ENCODE measurements at regions not wholly inside any gene's neighbourhood (a gene's known extent, or its start where the extent isn't known, plus 50 kb on each side); places are given as distances from the start of the nearest gene placed in this dataset.

DNA sequence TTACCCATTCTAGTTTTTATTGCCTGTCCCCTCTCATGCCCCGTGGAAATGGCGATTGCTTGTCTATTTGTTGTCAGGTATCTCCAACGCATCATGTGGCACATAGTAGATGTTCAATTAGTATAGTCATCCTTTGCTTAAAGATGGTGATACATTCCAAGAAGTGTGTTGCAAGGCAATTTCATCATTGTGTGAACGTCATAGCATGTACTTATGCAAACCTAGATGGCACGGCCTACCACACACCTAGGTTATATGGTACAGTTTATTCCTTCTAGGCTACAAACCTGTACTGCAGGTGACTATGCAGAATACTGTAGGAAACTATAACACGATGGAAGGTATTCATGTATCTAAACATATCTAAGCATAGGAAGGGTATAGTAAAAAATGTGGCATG is 163.9 kb upstream of the DAPK1 start:
- Histone ChIP-seq H3K27ac (no peak overlapping the region), H3K4me3 (no peak overlapping the region)

- H3K27ac ChIP-seq, result no peak overlapping the region
These were observed 163.3 kb upstream of the DAPK1 start for GRCh38 chr9:87334366-87334765.

GRCh38 chr9:87336407-87336806 is 161.3 kb upstream of the DAPK1 start:
- H3K27ac ChIP-seq, result no peak overlapping the region
- H3K4me3 ChIP-seq, result no peak overlapping the region

More at GRCh38 chr9:87334366-87334765, 163.3 kb upstream of the DAPK1 start:
- H3K4me3 ChIP-seq, result no peak overlapping the region

DNA sequence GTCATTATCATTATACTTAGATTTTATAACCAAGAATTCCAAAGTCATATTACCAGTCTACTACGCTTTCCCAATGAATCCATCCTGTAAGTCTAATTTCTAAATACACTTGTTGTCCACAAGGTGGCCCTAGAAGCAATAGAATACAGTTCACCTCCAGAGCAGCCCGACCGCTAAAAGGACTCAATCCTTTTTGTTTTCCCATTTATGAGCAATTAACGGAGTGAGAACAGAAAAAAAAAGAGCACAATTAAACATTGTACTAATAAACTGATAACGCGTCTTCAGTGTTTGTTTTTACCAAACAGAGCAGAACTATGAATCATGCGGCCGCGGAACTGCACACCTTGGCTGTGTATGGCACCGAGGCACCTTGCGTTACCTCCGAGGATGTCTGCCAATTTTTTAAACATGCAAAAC is 160.7 kb upstream of the DAPK1 start:
- Histone ChIP-seq H3K4me3 (peak overlapping the region in 2 of 7 experiments; percentile 15 to 31), H3K27ac (no peak overlapping the region)

DNA sequence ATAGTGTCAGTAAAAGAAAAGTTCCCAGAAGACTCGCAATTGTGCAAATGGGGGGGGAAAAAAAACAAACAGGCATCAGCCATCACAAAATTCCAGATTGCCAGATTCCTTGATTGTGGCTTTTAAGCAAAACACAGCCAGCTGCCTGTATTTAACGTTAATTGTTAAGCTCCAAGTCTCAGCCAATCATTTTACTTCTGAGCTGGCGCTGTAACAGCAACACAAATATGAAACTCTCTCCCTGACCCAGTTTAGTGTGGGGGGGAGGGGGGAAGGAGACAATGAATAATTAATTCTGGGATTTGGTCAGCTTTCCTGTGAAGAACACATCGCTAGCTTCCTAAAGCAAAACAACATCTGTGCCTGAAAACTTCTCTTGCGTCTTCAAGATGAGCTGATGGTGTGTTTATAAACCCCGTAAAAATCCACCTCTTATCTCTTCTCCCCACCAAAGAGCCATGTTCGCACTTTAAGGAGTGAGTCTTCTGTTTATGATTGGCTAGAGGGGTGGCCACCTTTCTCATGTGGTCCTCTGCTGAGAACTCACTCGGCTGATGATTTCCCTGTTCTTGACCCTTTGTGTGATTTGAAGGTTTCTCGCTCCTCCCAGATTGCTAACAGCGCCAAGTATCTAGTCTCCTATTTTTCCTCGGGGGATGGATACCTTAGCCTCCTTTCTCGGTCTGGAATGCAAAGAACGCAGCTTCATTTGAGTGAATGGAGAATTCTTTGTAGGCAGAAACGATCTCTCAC is 160.2 kb upstream of the DAPK1 start:
- H3K27ac ChIP-seq, result peak overlapping the region in 1 of 21 experiments; percentile 17
- H3K4me3 ChIP-seq, result peak overlapping the region in 2 of 7 experiments; percentile 15 to 31

DNA sequence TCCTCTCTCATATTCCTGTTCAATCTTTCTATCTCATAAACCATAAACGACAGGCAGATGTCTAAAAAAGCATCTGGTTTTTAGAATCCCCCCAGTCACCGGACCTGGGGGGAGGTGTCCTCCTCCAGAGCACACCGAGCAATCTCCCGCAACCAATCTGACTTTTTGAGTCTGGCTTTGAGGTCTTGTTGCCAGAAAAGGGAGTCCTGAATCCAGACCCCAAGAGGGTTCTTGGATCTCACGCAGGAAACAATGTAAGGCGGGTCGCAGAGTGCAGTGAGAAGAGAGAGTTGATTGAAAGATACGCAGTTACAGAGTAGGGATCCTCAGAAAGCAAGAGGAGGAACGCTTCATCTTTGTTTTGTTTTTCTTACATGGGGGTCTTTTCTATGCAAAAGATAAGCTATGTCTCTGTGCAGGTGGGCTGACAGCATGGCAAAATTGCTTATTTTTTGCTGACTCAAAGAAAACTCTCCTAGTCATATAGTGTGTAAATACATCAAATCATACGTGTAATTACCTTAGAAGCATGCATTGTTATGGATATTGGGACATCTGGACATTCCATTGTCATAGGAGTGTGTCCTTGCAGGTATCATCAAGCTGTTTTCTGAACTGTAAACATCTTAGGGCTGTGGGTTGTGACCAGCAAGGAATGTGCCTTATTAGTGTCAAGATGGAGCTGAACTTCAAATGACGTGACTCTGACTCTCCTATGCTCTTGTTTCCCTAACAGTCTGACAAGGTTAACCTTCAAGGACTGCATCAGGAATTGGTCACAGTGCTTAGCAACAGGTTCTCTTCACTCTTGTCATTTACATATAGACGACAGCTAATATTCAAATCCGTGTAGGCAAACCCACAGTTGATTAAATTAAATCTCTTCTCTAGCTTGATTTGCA is 159.3 kb upstream of the DAPK1 start:
- Histone ChIP-seq H3K4me3 (no peak overlapping the region), H3K27ac (no peak overlapping the region)

GRCh38 chr9:87340391-87340790 is 157.3 kb upstream of the DAPK1 start:
- H3K4me3 ChIP-seq, result no peak overlapping the region
- H3K27ac ChIP-seq, result no peak overlapping the region

DNA sequence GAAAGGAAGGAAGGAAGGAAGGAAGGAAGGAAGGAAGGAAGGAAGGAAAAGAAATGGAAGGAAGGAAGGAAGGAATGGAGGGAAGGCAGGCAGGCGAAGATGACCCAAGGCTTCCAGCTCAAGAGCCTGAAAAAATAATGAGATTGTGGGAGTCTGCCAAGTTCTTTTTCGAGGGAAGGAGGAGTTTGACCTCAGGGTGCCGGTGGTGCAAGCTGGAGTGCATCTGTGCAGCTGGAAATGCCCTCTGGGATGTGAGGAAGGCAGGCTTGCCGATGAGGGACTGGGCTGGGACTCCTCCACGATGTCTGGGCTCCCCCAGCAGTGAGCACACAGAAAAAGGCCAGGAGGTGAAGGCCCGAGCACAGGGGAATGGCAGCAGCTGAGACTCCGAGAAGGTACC is 154.9 kb upstream of the DAPK1 start:
- Histone ChIP-seq H3K27ac (peak overlapping the region in 1 of 21 experiments; percentile 14), H3K4me3 (no peak overlapping the region)

GRCh38 chr9:87343816-87344430 is 153.7 kb upstream of the DAPK1 start:
- Histone ChIP-seq H3K4me3 (no peak overlapping the region), H3K27ac (no peak overlapping the region)

DNA sequence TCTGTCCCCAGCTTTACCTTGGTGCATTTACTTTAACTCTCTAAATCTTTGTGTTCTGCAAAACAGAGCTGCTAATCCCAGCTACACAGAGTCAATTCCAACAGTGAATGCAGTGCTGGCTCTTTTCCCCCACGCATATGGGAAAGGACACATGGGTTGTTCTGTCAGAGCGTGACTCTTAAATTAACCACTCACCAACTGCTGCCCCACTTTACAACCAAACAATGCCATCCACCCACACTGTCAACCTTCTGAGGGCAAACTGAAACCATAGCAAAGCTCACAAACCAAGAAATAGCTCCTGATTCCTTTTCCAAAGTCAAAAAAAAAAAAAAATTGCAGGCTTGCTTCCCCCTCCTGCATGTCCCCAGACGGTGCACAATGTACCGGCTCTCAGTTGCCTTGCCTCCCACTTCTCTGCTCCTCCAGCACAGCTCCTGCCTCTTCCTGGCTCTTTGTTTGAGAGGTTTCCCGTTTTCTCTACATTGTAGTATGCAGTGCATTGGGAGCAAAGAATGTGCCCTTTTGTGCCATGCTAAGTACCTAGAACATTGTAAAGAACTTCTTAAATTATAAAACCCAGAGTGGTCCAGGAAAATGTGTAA is 151.5 kb upstream of the DAPK1 start:
- Histone ChIP-seq H3K4me3 (no peak overlapping the region), H3K27ac (no peak overlapping the region)

DNA sequence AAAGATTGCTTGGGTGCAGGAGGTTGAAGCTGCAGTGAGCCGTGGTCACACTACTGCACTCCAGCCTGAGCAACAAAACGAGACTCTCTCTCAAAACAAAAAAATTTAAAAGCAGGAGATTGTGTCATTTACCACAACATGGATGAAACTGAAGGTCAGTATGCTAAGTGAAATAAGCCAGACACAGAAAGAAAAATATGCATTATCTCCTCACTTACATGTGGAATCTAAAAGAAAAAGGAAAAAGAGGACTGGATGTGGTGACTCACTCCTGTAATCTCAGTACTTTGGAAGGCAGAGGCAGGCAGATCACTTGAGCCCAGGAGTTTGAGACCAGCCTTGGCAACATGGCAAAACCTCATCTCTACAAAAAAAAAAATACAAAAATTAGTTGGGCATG is 146.8 kb upstream of the DAPK1 start:
- H3K27ac ChIP-seq, result no peak overlapping the region
- no peak overlapping the region for H3K4me3 ChIP-seq

DNA sequence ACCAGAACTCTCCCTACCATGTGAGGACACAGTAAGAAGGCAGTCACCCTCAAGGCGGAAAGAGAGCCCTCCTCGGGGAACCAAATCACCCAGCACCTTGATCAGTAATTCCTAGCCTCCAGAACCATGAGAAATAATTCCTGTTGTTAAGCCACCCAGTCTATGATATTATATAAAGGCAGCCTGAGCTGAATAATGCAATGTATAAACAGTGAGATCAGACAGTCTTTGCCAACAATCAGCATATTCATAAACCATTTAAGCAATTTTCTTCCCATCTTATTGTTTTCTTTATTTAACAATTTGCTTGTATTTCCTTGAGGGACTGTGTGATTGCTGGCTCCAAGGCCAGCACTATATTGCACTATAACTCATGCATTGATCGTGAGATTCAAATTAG is 144.4 kb upstream of the DAPK1 start:
- no peak overlapping the region for H3K27ac ChIP-seq
- no peak overlapping the region for H3K4me3 ChIP-seq

DNA sequence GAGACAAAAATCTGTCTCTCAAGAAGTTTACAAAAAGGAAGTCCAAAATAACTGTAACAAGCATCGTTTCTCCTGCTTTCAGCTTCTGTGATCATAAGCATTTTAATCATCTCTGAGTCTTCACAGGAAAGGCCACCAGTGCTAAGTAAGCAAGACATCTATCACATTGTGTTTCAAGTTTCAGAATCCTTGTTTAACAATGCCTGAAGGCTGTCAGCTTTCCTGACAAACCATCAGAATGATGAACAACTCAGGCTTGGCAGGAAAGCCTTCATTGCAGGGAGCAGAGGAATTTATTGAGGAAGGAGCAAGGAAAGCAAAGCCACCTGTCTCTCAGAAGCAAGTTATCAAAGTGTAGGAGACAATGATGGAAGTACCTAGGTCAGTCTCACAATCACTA is 143.5 kb upstream of the DAPK1 start:
- no peak overlapping the region for H3K27ac ChIP-seq
- no peak overlapping the region for H3K4me3 ChIP-seq

GRCh38 chr9:87357600-87357999 is 140.1 kb upstream of the DAPK1 start:
- H3K4me3 ChIP-seq, result no peak overlapping the region
- H3K27ac ChIP-seq, result no peak overlapping the region

DNA sequence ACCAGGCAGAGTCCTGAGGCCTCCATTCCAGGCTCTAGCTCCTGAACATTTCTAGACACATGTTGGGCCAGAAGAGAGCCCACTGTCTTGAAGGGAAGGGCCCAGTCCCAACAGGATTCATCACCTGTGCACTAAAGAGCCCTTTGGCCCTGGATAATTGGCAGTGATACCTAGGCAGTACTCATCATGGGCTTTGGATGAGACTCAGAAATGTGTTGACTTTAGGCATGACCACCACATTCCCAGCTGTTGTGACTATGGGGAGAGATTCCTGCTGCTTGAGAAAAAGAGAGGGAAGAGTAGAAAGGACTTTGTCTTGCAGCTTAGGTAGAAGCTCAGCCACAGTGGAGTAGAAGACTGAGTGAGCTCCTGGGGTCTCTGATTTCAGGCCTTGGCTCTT is 138.4 kb upstream of the DAPK1 start:
- no peak overlapping the region for H3K27ac ChIP-seq
- H3K4me3 ChIP-seq, result no peak overlapping the region

DNA sequence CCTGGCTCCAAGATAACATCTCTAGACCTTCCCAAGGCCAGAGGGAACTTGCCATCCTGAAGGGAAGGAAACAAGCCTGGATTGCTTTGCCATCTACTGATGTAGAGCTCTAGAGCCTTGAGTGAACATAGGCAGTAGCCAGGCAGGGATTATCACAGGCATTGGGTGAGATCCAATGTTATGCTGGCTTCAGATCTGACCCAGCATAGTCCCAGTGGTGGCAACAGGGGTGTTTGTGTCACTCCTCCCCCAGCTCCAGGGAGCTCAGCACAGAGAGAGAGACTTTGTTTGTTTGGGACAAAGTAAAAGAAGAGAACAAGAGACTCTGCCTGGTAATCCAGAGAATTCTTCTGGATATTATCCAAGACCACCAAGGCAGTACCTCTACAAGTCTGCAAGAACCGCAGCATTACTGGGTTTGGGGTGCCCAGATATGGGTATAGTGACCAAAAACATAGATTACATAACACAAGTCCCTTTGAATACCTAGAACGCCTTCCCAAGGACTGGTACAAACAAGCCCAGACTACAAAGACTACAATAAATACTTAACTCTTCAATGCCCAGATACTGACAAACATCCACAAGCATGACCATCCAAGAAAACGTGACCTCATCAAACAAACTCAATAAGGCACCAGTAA is 137.6 kb upstream of the DAPK1 start:
- no peak overlapping the region for H3K4me3 ChIP-seq
- H3K27ac ChIP-seq, result no peak overlapping the region

DNA sequence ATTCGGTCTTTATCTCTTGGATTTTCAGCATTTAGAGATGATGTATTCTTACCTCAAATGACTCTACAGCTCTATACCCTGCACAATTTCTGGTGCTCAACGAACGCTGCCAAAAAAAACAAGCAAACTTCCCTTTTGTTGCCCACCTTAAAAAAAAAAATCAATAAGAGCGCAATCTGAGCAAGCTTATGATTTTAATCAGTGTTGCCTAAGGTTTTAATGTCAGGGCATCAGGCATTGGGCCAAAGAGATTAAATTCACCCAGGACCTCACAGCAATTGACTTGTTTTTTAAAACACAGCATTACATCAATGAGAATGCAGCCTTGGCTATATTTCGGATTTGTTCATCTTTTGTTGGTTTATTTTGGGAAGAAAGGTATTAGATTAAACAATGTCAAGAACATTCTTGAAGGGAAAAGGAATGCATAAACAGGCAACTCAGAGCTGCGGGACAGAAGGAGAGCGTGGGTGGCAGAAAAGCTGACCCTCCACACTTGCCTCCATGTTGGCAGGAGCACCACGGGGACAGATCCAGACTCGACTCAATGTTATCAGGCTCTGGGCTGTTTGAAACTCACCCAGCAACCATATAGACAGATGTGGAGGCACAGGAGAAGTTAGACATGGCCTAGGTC is 127.5 kb upstream of the DAPK1 start:
- Histone ChIP-seq H3K27ac (no peak overlapping the region), H3K4me3 (no peak overlapping the region)

- Histone ChIP-seq H3K27ac (no peak overlapping the region), H3K4me3 (no peak overlapping the region)
These were observed 125.8 kb upstream of the DAPK1 start for GRCh38 chr9:87371795-87372355.

DNA sequence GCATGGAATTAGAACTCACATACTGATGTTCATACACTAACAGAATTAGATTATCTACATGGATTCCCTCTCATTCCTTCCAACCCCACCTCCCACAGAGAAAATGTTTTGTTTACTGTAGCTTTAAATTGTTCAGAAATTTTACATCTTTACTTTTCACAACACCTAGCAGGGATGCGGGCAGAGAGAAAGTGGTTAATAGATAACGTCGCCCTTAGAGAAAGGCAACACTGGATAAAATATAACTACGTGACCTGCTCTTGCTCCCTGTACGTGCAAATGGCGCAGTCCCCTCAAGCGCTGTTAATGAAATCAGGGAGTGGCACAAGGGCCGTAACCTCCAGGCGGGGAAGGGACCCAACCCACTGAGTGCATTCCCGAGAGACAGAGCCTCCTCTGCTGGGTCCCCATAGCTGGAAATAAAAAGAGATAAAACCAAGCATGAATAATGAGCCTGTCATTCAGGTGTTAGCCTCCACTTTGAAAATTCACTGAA is 125.3 kb upstream of the DAPK1 start:
- H3K27ac ChIP-seq, result no peak overlapping the region
- no peak overlapping the region for H3K4me3 ChIP-seq
